Thyroid gland (tissue), 4 donors: ENCODE measurements at regions not wholly inside any gene's neighbourhood (a gene's known extent, or its start where the extent isn't known, plus 50 kb on each side); places are given as distances from the start of the nearest gene placed in this dataset.

Experiments
- CTCF ChIP-seq, 6 experiments: fragments of 200-600 bp in 3 of 6; fragments of 450-650 bp in 3 of 6; sonication (generic) in 3 of 6; IDR thresholded peaks; one replicate each; pipeline ENCODE4 v1.5.1; 2016 to 2019; ENCODE audit warnings: antibody characterized with exemption in 6 of 6, mild to moderate bottlenecking in 2 of 6, inconsistent platforms in 1 of 6, moderate library complexity in 1 of 6
- POLR2A ChIP-seq, 2 donors: fragments of 450-650 bp; IDR thresholded peaks; one replicate each; pipeline ENCODE4 v1.6.1; 2017; ENCODE audit warnings: antibody characterized with exemption in 2 of 2, mild to moderate bottlenecking in 2 of 2, moderate library complexity in 1 of 2

- no peak for TF ChIP-seq CTCF (IDR thresholded peaks at IDR 0.05)
- no peak for TF ChIP-seq POLR2A (IDR thresholded peaks at IDR 0.05)
Measured at GRCh38 chr19:28207244-28207643, 1005.7 kb downstream of the UQCRFS1 start.
